ENCODE measurements at regions not wholly inside any gene's neighbourhood (a gene's known extent, or its start where the extent isn't known, plus 50 kb on each side); places are given as distances from the start of the nearest gene placed in this dataset.
"Not testable (repeated sequence)": the region's sequence is repeated elsewhere in the genome, so short reads cannot be mapped to it uniquely, and the experiment has no call there.

DNA sequence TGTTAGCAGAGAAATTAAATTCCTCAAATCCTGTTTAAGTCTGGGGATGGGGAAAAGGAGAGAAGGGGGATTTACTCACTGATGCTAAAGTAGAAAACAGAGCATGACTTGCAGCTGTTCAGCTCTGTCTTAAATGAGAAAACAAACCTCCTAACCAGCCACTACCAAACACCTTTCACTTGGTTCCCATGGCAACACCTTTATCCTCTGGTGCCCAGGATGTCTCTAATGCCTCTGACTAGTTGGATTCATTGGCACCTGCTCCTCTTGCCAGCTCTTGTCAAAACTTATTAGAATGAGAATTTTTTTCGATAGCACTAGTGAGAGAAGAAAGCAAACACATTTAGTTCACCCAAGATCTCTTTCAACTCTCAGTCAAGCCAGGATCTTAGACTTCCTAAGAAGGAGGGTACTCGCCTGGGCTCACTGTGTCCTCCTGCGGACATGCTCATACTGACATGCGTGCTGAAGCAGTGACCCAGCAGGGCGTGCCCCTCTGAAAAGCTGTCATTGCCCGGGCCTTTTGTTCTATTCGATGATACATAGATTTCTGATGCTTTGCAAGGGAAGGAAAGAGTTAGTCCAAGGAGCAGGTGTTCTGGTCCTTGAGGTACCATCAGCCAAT, 656.0 kb upstream of the CELF4 start:
- DNase-seq, result no peak

DNA sequence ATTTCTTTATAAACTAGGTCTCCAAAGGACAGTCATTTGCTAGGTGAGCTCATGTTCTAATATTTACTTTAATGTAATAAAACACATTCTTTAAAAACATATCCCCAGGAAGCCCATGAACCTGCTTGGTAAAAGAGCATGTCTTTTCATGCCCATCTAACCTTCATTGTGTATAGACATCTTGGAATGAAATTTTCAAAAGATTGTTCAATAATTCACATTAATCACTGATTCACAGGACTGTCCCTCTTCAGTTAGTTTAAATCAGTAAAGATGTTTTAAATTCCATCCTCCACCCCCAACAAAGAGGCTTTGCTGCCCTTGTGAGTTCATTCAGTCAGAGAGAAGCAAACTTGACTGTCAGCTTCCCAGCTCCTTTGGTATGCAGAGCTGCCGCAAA, 633.4 kb upstream of the CELF4 start:
- H3K27me3 ChIP-seq, result no peaks in the 10 kb centered on the region
- no peaks in the 10 kb centered on the region for H3K9me3 ChIP-seq
- DNase-seq, result no peak
- H3K4me3 ChIP-seq, result no peak overlapping the region
- no peaks in the 10 kb centered on the region for H3K36me3 ChIP-seq

More for the DNA sequence above, 656.0 kb upstream of the CELF4 start:
- Histone ChIP-seq H3K27me3 (no peaks in the 10 kb centered on the region), H3K9me3 (no peaks in the 10 kb centered on the region), H3K4me3 (no peak overlapping the region), H3K36me3 (no peaks in the 10 kb centered on the region)

DNA sequence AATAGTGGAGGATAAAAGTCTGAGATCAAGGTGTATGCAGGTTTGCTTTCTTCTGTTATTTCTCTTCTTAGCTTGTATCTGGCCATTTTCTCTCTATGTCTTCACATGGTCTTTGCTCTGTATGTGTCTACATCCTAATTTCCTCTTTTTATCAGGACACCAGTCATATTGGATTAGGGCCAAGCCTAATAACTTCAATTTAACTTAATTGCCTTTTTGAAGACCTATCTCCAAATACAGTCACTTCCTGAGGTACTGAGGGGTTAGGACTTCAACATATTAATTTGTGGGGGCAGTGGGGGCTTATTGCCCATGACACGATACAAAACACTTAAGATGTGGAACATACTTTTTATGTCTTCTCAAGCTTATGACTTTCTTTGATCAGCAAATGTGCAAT, 632.9 kb upstream of the CELF4 start:
- Histone ChIP-seq H3K9me3 (no peaks in the 10 kb centered on the region), H3K36me3 (no peaks in the 10 kb centered on the region), H3K27me3 (no peaks in the 10 kb centered on the region), H3K4me3 (no peak overlapping the region)
- DNase-seq, result no peak

DNA sequence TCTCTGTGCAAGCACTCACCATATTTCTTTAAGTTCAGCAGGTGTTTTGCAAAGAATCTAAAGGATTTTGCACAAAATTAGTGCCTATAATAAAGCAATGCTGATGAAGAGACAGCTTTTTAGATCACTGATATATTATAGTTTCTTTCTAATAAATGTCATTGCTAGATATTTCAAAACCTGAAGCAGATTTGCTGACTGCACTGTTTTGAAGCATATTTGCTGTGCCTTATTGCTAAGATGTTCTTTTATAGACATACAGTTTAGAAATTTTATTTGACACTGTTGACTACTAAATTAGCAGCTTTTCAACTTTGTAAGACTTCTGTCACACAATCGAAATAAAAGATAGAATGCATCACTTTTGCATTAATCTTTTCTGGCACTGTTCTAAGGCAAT, 620.9 kb upstream of the CELF4 start:
- Histone ChIP-seq H3K27me3 (no peaks in the 10 kb centered on the region), H3K36me3 (no peaks in the 10 kb centered on the region), H3K9me3 (no peaks in the 10 kb centered on the region), H3K4me3 (no peak overlapping the region)
- DNase-seq, result no peak

DNA sequence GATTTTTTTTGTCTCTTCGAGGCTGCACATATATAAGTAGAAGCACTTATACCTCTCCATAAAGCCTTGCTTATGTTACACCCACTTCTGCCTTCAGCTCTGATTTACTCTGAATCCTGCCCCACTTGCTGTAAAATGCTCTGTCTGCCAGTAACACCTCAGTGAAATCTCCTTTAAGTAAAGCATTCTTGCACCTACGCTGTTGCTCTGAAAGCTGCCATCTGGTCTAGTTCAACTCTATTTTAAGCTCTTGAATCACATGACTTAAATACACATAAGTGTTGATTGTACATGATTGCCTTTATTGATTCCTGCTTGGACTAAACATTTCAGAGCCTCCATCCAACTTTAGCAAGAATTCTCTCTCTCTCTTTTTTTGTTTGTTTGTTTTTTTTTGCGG, 609.0 kb upstream of the CELF4 start:
- Histone ChIP-seq H3K27me3 (no peaks in the 10 kb centered on the region), H3K9me3 (no peaks in the 10 kb centered on the region), H3K4me3 (no peak overlapping the region), H3K36me3 (no peaks in the 10 kb centered on the region)
- no peak for DNase-seq

DNA sequence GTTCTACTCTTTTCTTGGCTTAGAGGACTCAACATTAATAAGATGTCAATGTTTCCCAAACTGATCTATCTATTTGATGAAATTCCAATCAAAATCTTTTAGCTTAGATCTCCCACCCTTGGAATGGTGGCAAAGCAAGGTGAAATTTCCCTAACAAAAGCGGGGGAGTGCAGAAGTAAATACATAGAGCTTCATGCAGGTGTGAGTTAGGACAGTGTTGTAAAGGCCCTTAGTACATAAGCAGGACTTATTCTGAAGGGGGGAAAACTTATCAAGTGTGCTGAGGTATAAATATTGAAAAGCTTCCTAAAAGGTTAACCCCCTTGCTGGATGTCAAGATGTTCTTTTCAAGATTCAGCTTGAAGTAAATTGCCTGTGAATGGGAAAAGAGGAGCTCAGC, 608.6 kb upstream of the CELF4 start:
- H3K4me3 ChIP-seq, result no peak overlapping the region
- no peak for DNase-seq
- no peaks in the 10 kb centered on the region for H3K27me3 ChIP-seq
- no peaks in the 10 kb centered on the region for H3K36me3 ChIP-seq
- no peaks in the 10 kb centered on the region for H3K9me3 ChIP-seq

DNA sequence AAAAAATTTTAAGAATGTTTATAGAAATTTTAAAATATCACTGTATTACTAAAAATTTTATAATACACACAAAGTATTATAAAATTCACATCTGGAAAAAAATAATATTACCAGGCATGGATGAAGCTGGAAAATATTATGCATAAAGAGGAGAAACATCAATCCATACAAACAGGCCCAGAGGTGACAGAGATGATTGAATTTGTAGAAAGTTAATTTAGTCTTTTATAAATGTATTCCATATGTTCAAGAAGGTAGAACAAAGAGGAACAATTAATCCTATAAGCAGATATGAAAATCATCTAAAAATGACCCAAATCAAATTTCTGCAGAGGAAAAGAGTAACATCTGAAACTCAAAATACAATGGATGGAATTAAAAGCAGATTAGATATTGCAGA, 605.2 kb upstream of the CELF4 start:
- DNase-seq, result no peak
- Histone ChIP-seq H3K27me3 (no peaks in the 10 kb centered on the region), H3K4me3 (no peak overlapping the region), H3K36me3 (no peaks in the 10 kb centered on the region), H3K9me3 (no peaks in the 10 kb centered on the region)

DNA sequence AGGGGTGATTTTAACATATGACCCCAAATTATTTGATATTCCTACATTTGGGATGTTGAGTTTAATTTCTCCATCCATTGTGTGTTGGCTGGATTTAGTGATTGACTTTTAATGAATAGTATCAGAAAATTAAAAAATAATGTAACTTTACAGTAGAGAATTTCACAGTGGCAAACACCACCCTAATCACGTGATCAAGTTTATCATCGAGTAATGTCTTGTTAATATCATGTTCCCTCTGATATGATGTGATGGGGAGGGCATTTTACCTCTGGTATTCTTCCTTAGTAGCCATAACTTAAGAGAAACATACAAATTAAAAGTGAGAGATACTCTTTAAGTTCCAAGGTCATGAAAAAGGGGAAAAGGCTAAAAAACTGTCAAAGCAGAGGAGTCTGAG, 602.0 kb upstream of the CELF4 start:
- H3K4me3 ChIP-seq, result no peak overlapping the region
- no peak for DNase-seq
- H3K9me3 ChIP-seq, result no peaks in the 10 kb centered on the region
- no peaks in the 10 kb centered on the region for H3K27me3 ChIP-seq
- H3K36me3 ChIP-seq, result no peaks in the 10 kb centered on the region

DNA sequence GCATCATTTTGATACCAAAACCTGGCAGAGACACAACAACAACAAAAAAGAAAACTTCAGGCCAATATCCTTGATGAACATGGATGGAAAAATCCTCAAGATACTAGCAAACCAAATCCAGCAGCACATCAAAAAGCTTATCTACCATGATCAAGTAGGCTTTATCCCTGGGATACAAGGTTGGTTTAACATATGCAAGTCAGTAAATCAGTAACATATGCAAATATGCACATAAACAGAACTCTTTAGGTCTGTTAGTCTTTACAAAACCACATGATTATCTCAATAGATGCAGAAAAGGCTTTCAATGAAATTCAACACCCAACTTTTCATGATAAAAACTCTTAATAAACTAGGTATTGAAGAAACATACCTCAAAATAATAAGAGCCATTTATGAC, 587.5 kb upstream of the CELF4 start:
- not testable (repeated sequence) for H3K27me3 ChIP-seq, H3K4me3 ChIP-seq, H3K9me3 ChIP-seq, DNase-seq, H3K36me3 ChIP-seq

DNA sequence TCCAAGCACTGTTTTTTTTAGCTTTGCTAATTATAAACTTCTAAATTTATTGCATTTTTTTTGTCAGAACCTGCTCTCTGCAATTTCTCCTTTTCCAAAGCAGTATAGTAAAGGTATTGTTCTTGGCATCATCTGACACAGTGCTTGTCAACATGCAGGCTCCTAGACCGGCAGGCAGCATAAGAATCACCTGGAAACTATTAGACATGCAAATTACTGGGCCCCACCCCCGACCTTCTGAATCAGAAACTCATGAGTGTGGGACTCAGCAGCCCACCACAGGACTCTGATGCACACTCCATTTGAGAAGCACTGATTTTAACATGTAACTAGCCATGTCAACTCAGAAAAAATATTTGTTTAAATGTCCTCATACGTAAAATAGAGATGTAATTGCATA, 551.1 kb upstream of the CELF4 start:
- no peaks in the 10 kb centered on the region for H3K27me3 ChIP-seq
- no peak for DNase-seq
- no peak overlapping the region for H3K4me3 ChIP-seq
- H3K36me3 ChIP-seq, result no peaks in the 10 kb centered on the region
- no peaks in the 10 kb centered on the region for H3K9me3 ChIP-seq

DNA sequence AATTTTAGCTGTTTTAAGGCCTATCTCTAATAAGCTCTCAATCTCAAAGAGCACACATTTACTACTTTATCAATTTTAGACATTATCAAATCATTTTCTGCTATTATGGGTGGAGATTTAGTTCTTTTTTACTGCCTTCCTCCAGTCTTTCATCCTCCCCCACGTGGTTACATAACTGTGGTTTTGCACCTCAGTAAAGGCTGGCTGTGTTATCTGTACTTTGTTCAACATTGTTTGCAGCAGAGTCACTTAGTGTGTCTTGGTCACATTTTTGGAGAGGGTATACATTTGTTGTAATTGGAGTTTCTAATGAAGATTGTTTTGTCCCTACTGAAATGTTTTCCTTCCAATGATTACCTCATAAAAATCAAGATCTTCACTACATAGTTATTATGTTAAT, 549.6 kb upstream of the CELF4 start:
- no peaks in the 10 kb centered on the region for H3K9me3 ChIP-seq
- DNase-seq, result no peak
- no peaks in the 10 kb centered on the region for H3K36me3 ChIP-seq
- no peaks in the 10 kb centered on the region for H3K27me3 ChIP-seq
- H3K4me3 ChIP-seq, result no peak overlapping the region

DNA sequence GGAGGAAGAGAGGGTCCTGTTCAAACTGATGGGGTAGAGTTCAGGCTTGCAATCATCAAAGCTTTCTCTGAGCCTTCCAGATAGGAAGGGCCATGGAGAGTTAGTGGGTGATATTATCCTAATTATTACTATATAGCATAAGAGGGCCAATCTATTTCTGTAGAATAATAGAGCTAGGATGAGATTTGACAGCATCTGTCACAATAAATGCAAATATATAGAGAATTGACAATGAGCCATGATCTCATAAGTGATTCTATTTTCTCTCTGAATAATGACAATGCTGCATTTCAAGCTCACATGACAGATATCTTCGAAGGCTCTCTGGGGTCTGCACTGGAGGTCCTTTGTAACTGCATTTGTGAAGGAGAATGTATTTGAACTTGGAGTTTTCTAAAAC, 521.9 kb upstream of the CELF4 start:
- no peak for DNase-seq
- no peaks in the 10 kb centered on the region for H3K36me3 ChIP-seq
- no peak overlapping the region for H3K4me3 ChIP-seq
- no peaks in the 10 kb centered on the region for H3K9me3 ChIP-seq
- H3K27me3 ChIP-seq, result no peaks in the 10 kb centered on the region

DNA sequence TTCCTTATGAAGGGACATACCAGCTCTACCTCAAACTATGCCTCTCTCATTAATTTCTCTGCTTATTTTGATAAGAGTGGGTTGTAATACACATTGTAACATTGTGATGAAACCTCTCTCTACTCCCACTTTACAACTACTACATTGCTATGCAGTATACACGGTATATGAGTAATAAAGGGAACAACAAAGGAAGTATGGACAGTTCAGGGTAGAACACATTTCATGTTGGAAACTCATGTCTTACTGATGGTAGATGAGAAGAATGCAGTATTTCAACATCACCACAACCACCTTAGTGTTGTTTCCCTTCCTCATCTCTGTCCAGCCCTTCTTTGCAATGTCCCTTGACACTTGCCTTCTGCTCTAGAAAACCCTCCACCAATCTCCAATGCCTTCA, 515.9 kb upstream of the CELF4 start:
- no peak for DNase-seq

DNA sequence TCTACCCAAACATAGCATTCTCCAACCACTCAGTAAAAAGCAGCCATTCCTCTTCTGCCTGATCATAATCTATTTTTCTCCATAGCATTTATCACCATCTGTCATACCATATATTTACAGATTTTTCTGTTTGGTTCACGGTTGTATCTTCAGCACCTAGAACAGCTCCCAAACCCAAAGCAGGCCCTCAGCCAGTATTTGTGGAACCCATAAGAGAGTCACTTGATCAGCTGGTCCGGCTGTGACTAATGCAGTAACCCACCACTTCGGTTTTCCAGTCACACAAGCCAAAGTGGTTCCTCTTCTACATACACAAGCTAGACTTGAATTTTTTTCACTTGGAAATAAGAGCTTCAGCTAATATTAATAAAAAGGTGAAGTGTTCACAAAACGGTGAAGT, 511.6 kb upstream of the CELF4 start:
- H3K36me3 ChIP-seq, result no peaks in the 10 kb centered on the region
- H3K9me3 ChIP-seq, result no peaks in the 10 kb centered on the region
- DNase-seq, result no peak
- no peaks in the 10 kb centered on the region for H3K27me3 ChIP-seq
- no peak overlapping the region for H3K4me3 ChIP-seq

More for the DNA sequence above, 515.9 kb upstream of the CELF4 start:
- Histone ChIP-seq H3K27me3 (no peaks in the 10 kb centered on the region), H3K4me3 (no peak overlapping the region), H3K36me3 (no peaks in the 10 kb centered on the region), H3K9me3 (no peaks in the 10 kb centered on the region)

DNA sequence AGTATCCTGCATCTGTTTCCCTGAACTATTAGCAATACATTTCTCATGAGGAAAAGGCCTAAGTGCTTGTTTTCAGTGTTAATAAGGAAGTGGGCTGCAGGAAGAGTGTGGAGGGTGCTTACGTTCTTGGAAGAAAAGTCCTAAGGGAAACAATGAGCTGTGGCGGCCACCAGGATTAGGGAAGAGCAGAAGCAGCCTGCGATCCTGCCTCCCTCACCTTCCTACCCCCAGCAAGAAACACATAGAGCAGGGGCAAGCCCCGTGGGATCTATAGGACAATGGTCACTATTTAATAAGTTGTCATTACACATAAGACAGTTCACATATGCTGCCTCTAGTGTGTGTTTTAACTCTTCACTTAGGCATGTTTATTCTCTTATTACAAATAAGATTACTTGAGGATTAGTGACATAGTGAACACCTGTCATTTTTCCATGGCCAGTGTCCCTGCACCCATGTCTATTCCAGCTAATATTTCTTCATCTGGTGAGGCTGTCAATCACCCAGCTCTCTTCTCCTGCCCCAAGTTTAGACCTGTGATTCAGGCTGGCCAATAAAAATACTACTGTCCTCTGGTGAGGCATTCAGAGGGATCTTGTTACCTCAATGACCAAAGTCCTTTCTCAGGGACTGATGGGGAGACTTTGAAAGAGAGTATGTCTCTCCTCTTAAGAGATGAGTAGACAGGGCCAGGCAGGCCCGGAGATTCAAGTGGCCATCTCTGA, 510.9 kb upstream of the CELF4 start:
- Histone ChIP-seq H3K9me3 (no peaks in the 10 kb centered on the region), H3K36me3 (no peaks in the 10 kb centered on the region), H3K4me3 (no peak overlapping the region), H3K27me3 (no peaks in the 10 kb centered on the region)
- no peak for DNase-seq

DNA sequence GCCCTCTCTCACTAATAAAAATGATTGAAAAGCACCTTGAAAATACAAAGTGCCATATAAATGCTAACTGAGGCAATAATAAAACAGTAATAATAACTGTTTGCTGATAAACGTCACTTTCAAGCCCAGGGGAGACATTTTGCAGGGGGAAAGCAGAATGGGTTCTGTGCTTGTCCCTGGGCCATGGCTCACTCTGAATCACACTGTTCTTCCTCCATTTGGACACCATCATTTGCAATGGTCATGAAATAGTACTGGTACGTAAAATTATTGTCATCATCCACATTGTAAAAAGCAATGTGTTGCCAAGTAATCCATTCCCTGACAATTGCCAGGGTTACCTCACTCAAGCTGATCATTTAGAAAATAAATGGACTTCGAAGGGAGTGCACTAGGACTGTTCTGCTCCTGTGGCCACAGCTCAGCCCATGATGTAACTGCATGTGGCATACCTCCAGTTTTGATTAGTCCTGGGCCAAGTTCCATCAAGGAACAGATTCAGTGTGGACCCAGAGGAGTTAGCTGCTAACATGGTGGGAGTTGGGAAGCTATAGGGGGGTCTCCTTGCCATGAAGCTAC, 508.8 kb upstream of the CELF4 start:
- DNase-seq, result no peak
- Histone ChIP-seq H3K9me3 (no peaks in the 10 kb centered on the region), H3K4me3 (no peak overlapping the region), H3K27me3 (no peaks in the 10 kb centered on the region), H3K36me3 (no peaks in the 10 kb centered on the region)

DNA sequence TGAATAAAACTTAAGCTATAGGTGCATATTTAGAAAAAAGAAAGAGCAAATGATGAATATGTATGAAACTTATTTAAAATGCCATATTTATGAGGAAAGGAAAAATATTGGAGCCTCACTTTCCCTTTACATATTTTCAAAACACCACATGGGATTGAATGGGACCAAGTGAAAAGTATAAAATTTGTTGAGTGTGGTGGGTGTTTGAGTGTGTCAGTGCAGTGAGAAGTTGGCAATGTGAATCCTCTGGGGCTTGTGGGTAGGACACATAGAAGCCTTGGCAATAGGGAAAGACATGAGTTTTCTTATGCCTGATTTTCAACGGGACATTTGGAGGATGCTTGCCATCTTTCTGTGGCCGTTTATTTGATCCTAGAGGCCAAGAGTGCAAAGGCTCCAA, 502.2 kb upstream of the CELF4 start:
- Histone ChIP-seq H3K4me3 (no peak overlapping the region), H3K36me3 (no peaks in the 10 kb centered on the region), H3K27me3 (no peaks in the 10 kb centered on the region), H3K9me3 (no peaks in the 10 kb centered on the region)
- no peak for DNase-seq

DNA sequence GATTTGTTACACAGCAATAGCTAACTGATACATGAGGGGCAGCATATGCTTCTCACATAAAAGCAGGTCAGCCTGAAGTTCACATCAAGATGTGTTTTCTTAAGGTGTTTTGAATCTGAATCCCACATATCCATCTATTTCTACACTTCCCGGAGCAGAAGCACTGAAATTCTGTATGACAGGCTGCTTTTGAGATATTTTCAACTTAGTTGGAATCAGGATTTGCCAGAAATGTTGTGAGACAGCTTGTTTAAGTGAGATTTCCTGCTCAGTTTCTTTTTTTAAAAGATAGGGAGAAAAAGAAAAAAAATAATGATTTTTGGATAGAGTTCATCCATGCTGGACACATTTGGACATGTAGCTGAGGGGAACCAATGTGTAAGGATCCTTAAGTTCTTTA, 501.5 kb upstream of the CELF4 start:
- Histone ChIP-seq H3K36me3 (no peaks in the 10 kb centered on the region), H3K9me3 (no peaks in the 10 kb centered on the region), H3K4me3 (no peak overlapping the region), H3K27me3 (no peaks in the 10 kb centered on the region)
- no peak for DNase-seq

All from MG63 (cell line).